SU-DHL-6 (cell line): ENCODE measurements at regions not wholly inside any gene's neighbourhood (a gene's known extent, or its start where the extent isn't known, plus 50 kb on each side); places are given as distances from the start of the nearest gene placed in this dataset.

Source experiments
- H2AFZ ChIP-seq: fragments of 200-600 bp; sonication (generic); 2 replicates; pipeline ENCODE4 v1.6.1; 2014; ENCODE audit warnings: low read depth, mild to moderate bottlenecking, moderate library complexity, mixed read lengths, antibody characterized with exemption, low read length; ENCODE audit not compliant: severe bottlenecking
- H3F3A ChIP-seq: fragments of 200-600 bp; shearing (Covaris generic); 2 replicates; pipeline ENCODE4 v1.6.0; 2016; ENCODE audit warnings: antibody characterized with exemption, mild to moderate bottlenecking; ENCODE audit not compliant: insufficient read depth
- H3K27ac ChIP-seq: fragments of 200-600 bp; sonication (generic); 2 replicates; pipeline ENCODE4 v1.5.1; 2016; ENCODE audit warnings: low read depth, mild to moderate bottlenecking, low read length, moderate library complexity, mixed read lengths
- H3K27me3 ChIP-seq: fragments of 200-600 bp; sonication (generic), shearing (Covaris generic); 2 replicates; pipeline ENCODE4 v1.6.0; 2014; ENCODE audit warnings: mild to moderate bottlenecking, low read length
- H3K36me3 ChIP-seq: fragments of 200-600 bp; sonication (generic); 2 replicates; pipeline ENCODE4 v1.6.1; 2014; ENCODE audit warnings: mild to moderate bottlenecking, low read length, mixed read lengths
- H3K4me2 ChIP-seq: fragments of 300-600, 200-600 bp; shearing (Covaris generic), sonication (generic); 2 replicates; pipeline ENCODE4 v1.6.0; 2014; ENCODE audit warnings: low read length, low read depth, mild to moderate bottlenecking; ENCODE audit not compliant: poor library complexity, severe bottlenecking
- H3K4me3 ChIP-seq: fragments of 200-600 bp; sonication (generic); 2 replicates; pipeline ENCODE4 v1.5.1; 2014; ENCODE audit warnings: antibody characterized with exemption, low read length, mild to moderate bottlenecking, mixed read lengths; ENCODE audit not compliant: insufficient read depth, poor library complexity, severe bottlenecking
- H3K79me2 ChIP-seq: fragments of 200-600 bp; sonication (generic); 2 replicates; pipeline ENCODE4 v1.6.1; 2014; ENCODE audit warnings: mild to moderate bottlenecking, low read length, moderate library complexity; ENCODE audit not compliant: insufficient read depth
- H3K9ac ChIP-seq: fragments of 200-600 bp; sonication (generic); 2 replicates; pipeline ENCODE4 v1.7.0; 2014; ENCODE audit warnings: mild to moderate bottlenecking, low read length
- H3K9me2 ChIP-seq: fragments of 200-600 bp; sonication (generic); replicated peaks from 2 replicates; pipeline ENCODE4 v1.6.1; 2014; ENCODE audit warnings: low read length; ENCODE audit not compliant: insufficient read depth
- H3K9me3 ChIP-seq: fragments of 200-600 bp; sonication (generic); 2 replicates; pipeline ENCODE4 v1.6.1; 2014; ENCODE audit warnings: low read length, mixed read lengths; ENCODE audit not compliant: insufficient read depth
- H4K20me1 ChIP-seq: fragments of 200-600 bp; sonication (generic); 2 replicates; pipeline ENCODE4 v1.6.1; 2014; ENCODE audit warnings: low read depth, mild to moderate bottlenecking, antibody characterized with exemption, low read length, moderate library complexity, mixed read lengths
- EZH2phosphoT487 ChIP-seq: fragments of 200-600 bp; sonication (generic), shearing (Covaris generic); conservative IDR thresholded peaks from 2 replicates; pipeline ENCODE4 v1.6.1; 2018; ENCODE audit warnings: mild to moderate bottlenecking, antibody characterized with exemption, low read length, moderate library complexity, mixed read lengths
- TF ChIP-seq, protein P1 (sequence below): fragments of 200-600 bp; sonication (generic); IDR thresholded peaks from one replicate; pipeline ENCODE4 v1.5.1; 2017; ENCODE audit warnings: antibody characterized with exemption, mild to moderate bottlenecking, low read length, moderate library complexity; ENCODE audit not compliant: insufficient read depth, poor library complexity, severe bottlenecking

DNA sequence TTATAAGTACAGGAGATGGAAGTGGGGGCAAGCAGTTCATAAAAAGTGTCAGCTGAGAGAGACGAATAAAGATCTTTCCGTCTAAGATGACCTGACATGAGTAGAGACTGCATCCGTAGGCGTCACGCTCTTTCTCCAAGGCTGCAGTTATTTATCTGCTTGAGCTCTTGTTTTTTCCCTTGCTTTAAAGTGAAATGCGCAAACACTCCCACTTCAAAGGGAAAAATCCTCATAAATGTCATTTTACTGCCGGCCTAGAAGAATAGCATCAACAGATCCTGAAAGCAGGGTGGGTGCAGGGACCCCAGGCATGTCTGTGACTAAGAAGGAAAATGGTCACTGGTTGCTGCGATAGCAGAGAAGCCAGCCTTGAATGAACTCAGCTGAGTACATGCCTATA is 647.4 kb downstream of the MED13L start:
- Histone ChIP-seq H3K36me3 (no peaks in the 10 kb centered on the region), H3K27me3 (no peaks in the 10 kb centered on the region), H3K9ac (no peak overlapping the region), H3K79me2 (no peaks in the 10 kb centered on the region), H2AFZ (no peak overlapping the region), H3K27ac (no peak overlapping the region), H4K20me1 (no peaks in the 10 kb centered on the region), H3K9me2 (no peaks in the 10 kb centered on the region), H3K9me3 (no peaks in the 10 kb centered on the region), H3K4me2 (no peak overlapping the region), H3K4me3 (no peak overlapping the region), H3F3A (no peaks in the 10 kb centered on the region)
- TF ChIP-seq EZH2phosphoT487 = no peak
- TF ChIP-seq, protein P1, sequence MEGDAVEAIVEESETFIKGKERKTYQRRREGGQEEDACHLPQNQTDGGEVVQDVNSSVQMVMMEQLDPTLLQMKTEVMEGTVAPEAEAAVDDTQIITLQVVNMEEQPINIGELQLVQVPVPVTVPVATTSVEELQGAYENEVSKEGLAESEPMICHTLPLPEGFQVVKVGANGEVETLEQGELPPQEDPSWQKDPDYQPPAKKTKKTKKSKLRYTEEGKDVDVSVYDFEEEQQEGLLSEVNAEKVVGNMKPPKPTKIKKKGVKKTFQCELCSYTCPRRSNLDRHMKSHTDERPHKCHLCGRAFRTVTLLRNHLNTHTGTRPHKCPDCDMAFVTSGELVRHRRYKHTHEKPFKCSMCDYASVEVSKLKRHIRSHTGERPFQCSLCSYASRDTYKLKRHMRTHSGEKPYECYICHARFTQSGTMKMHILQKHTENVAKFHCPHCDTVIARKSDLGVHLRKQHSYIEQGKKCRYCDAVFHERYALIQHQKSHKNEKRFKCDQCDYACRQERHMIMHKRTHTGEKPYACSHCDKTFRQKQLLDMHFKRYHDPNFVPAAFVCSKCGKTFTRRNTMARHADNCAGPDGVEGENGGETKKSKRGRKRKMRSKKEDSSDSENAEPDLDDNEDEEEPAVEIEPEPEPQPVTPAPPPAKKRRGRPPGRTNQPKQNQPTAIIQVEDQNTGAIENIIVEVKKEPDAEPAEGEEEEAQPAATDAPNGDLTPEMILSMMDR = no peak

DNA sequence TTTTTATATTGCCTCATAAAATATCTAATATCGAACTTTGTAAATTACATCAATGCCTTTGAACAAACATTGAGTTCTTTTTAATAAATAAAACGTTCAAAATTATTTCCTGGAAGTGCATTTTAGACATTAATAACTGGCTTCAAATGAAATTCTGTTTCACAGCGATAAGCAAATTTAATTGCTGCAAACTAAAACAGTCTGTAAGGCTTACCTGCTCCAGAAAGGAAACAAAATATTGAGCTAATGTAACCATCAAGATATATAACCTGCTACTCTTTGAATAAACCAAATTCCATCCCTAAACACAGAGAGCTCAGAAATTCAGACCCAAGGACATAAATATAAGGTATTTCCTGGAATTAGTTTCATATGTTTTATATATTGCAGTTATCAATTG is 651.3 kb downstream of the MED13L start:
- no peak overlapping the region for H3K9ac ChIP-seq
- H4K20me1 ChIP-seq = no peaks in the 10 kb centered on the region
- H3K36me3 ChIP-seq = no peaks in the 10 kb centered on the region
- H3K4me3 ChIP-seq = no peak overlapping the region
- H3F3A ChIP-seq = no peaks in the 10 kb centered on the region
- no peak overlapping the region for H2AFZ ChIP-seq
- no peaks in the 10 kb centered on the region for H3K79me2 ChIP-seq
- no peak overlapping the region for H3K4me2 ChIP-seq
- H3K9me3 ChIP-seq = no peaks in the 10 kb centered on the region
- no peaks in the 10 kb centered on the region for H3K9me2 ChIP-seq
- TF ChIP-seq, protein P1 = no peak
- no peak for TF ChIP-seq EZH2phosphoT487
- H3K27ac ChIP-seq = no peak overlapping the region
- H3K27me3 ChIP-seq = no peaks in the 10 kb centered on the region

DNA sequence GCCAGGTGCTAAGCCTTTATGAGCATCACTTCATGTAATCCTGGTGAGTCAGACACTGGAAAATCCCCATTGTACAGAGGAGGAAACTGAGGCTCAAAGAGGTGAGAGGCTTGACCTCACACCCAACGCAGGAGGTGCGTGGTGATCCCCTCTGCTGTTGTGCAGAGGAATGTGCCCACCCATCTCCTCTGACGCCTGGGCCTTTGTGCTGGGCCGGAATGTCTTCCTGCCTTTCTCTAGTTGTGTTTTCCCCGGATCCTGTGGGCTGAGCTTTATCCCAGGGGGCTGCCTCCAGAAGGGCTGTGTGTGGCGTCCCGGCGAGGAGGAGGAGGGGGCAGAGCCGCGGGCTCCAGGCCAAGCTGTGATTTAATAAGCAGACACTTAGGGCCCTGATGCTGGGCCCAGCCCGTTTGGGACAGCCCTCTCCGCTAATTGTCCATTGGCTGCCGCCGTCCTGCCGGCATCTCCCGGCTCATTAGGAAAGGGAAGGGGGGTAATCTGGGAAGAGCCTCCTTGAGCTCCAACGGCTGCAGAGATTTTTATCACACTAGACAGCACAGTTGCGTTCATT is 653.6 kb downstream of the MED13L start:
- no peaks in the 10 kb centered on the region for H3K36me3 ChIP-seq
- no peaks in the 10 kb centered on the region for H3K79me2 ChIP-seq
- H3K4me3 ChIP-seq = no peak overlapping the region
- no peaks in the 10 kb centered on the region for H4K20me1 ChIP-seq
- no peak overlapping the region for H3K27ac ChIP-seq
- no peak overlapping the region for H2AFZ ChIP-seq
- H3K9ac ChIP-seq = no peak overlapping the region
- no peaks in the 10 kb centered on the region for H3K27me3 ChIP-seq
- no peaks in the 10 kb centered on the region for H3K9me3 ChIP-seq
- TF ChIP-seq EZH2phosphoT487 = no peak
- TF ChIP-seq, protein P1 = no peak
- no peaks in the 10 kb centered on the region for H3K9me2 ChIP-seq
- H3F3A ChIP-seq = no peaks in the 10 kb centered on the region
- H3K4me2 ChIP-seq = no peak overlapping the region

DNA sequence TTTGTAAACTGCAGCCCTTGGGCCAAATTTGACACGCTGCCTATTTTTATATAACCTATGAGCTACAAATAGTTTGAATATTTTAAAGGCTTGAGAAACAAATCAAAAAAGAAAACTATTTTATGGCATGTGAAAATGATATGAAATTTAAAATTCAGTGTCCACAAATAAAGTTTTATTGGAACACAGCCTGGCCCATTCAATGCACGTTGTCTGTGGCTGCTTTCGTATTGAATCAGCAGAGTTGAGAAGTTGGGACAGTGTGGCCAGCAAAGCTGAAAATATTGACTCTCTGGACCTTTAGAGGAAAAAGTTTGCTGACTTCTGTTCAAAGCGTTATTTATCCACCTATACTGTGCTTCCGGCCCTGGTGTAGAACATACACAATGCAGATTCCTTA is 654.2 kb downstream of the MED13L start:
- TF ChIP-seq, protein P1 = no peak
- no peak overlapping the region for H3K27ac ChIP-seq

More for the DNA sequence above, 654.2 kb downstream of the MED13L start:
- H3K4me3 ChIP-seq = no peak overlapping the region
- no peak overlapping the region for H2AFZ ChIP-seq
- H4K20me1 ChIP-seq = no peaks in the 10 kb centered on the region
- no peak overlapping the region for H3K9ac ChIP-seq
- no peaks in the 10 kb centered on the region for H3F3A ChIP-seq
- no peaks in the 10 kb centered on the region for H3K79me2 ChIP-seq
- no peaks in the 10 kb centered on the region for H3K9me2 ChIP-seq
- no peaks in the 10 kb centered on the region for H3K36me3 ChIP-seq
- H3K4me2 ChIP-seq = no peak overlapping the region
- H3K9me3 ChIP-seq = no peaks in the 10 kb centered on the region
- H3K27me3 ChIP-seq = no peaks in the 10 kb centered on the region
